Upper lobe of left lung (tissue), 6 donors: ENCODE measurements at regions not wholly inside any gene's neighbourhood (a gene's known extent, or its start where the extent isn't known, plus 50 kb on each side); places are given as distances from the start of the nearest gene placed in this dataset.
"Not testable (repeated sequence)": the region's sequence is repeated elsewhere in the genome, so short reads cannot be mapped to it uniquely, and the experiment has no call there.

Source experiments
- ATAC-seq, 2 donors: fragments of 200-7000 bp; cut with Tn5 transposase; one replicate each; pipeline ENCODE4 v1.9.1; 2022; ENCODE audit warnings: mild to moderate bottlenecking in 2 of 2, moderate library complexity in 2 of 2; ENCODE audit not compliant: low FRiP score in 2 of 2
- DNase-seq, 2 donors: peaks; one replicate each; pipeline ENCODE4 v3.0.0-alpha.2; 2019 to 2020
- H3K27ac ChIP-seq, 4 donors: fragments of 200-600 bp; sonication (generic); one replicate each; pipeline ENCODE4 v1.5.1; 2016 to 2019
- H3K27me3 ChIP-seq, 4 donors: fragments of 200-600 bp; sonication (generic); one replicate each; pipeline ENCODE4 v1.5.1; 2017 to 2019
- H3K36me3 ChIP-seq, 4 donors: fragments of 200-600 bp; sonication (generic); one replicate each; pipeline ENCODE4 v1.5.1; 2016 to 2019
- H3K4me1 ChIP-seq, 4 donors: fragments of 200-600 bp; sonication (generic); one replicate each; pipeline ENCODE4 v1.5.1; 2018 to 2019
- H3K4me3 ChIP-seq, 4 donors: fragments of 200-600 bp; sonication (generic); one replicate each; pipeline ENCODE4 v1.5.1; 2017 to 2019; ENCODE audit warnings: mild to moderate bottlenecking in 2 of 4, moderate library complexity in 1 of 4
- H3K9me3 ChIP-seq, 4 donors: fragments of 200-600 bp; sonication (generic); one replicate each; pipeline ENCODE4 v1.5.1; 2018 to 2019
- CTCF ChIP-seq, 6 experiments: fragments of 450-650 bp in 4 of 6; fragments of 200-600 bp in 2 of 6; sonication (generic) in 2 of 6; IDR thresholded peaks; one replicate each; pipeline ENCODE4 v1.5.1; 2016 to 2019; ENCODE audit warnings: antibody characterized with exemption in 6 of 6
- EP300 ChIP-seq, 4 donors: sonication (generic); formaldehyde crosslinking; IDR thresholded peaks; one replicate each; pipeline ENCODE4 v1.5.1; 2017; ENCODE audit warnings: antibody characterized with exemption in 4 of 4, control low read depth in 2 of 4
- POLR2A ChIP-seq, 4 donors: fragments of 450-650 bp; IDR thresholded peaks; one replicate each; pipeline ENCODE4 v1.5.1; 2016 to 2017; ENCODE audit warnings: antibody characterized with exemption in 4 of 4, mild to moderate bottlenecking in 2 of 4
- POLR2AphosphoS5 ChIP-seq, 2 donors: sonication (generic); formaldehyde crosslinking; IDR thresholded peaks; one replicate each; pipeline ENCODE4 v1.5.1; 2017; ENCODE audit warnings: antibody characterized with exemption in 2 of 2
- WGBS, 2 donors: methylation state at CpG; one replicate each; pipeline ENCODE4 v1.1.5; 2017 to 2018; 5-methylcytosine and 5-hydroxymethylcytosine counted together
- donor health status: DM: no; HTN: no; CAD: no; lungs with moderate emphysema.
- donor health status: DM: no; HTN: yes; CAD: no; lungs with severe emphysema.

GRCh38 chr6:12490904-12491571 lies 200.9 kb downstream of the EDN1 start:
- ATAC-seq = no peak
- H3K36me3 ChIP-seq = no peaks in the 10 kb centered on the region
- no peaks in the 10 kb centered on the region for H3K27me3 ChIP-seq
- DNase-seq = no peak
- H3K4me3 ChIP-seq = no peak overlapping the region
- WGBS, 2 donors = 31 to 44% methylated on average over 2 of the region's 2 CpGs
- no peak for TF ChIP-seq EP300 (IDR thresholded peaks at IDR 0.05)
- TF ChIP-seq POLR2A (IDR thresholded peaks at IDR 0.05) = no peak
- no peak for TF ChIP-seq POLR2AphosphoS5 (IDR thresholded peaks at IDR 0.05)
- TF ChIP-seq CTCF (IDR thresholded peaks at IDR 0.05) = no peak
- H3K27ac ChIP-seq = no peak overlapping the region
- peaks cover 0 to 3% (median 0%) of the 10 kb centered on the region in 4 donors for H3K4me1 ChIP-seq
- H3K9me3 ChIP-seq = no peaks in the 10 kb centered on the region

DNA sequence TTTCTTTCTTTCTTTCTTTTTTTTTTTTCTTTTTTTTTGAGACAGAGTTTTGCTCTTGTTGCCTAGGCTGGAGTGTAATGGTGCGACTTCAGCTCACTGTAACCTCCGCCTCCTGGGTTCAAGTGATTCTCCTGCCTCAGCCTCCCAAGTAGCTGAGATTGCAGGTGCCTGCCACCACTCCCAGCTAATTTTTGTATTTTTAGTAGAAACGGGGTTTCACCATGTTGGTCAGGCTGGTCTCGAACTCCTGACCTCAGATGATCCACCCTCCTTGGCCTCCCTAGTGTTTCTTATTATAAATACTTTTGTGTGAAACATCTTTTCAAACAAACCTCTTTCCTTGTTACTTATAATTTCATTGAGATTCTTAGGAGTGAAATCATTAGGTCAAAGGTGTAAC lies 202.8 kb downstream of the EDN1 start:
- not testable (repeated sequence) for DNase-seq, H3K4me1 ChIP-seq, H3K9me3 ChIP-seq, ATAC-seq, H3K27ac ChIP-seq, H3K27me3 ChIP-seq, H3K36me3 ChIP-seq, H3K4me3 ChIP-seq
- 92 to 95% methylated on average over 4 of the region's 4 CpGs for WGBS, 2 donors

DNA sequence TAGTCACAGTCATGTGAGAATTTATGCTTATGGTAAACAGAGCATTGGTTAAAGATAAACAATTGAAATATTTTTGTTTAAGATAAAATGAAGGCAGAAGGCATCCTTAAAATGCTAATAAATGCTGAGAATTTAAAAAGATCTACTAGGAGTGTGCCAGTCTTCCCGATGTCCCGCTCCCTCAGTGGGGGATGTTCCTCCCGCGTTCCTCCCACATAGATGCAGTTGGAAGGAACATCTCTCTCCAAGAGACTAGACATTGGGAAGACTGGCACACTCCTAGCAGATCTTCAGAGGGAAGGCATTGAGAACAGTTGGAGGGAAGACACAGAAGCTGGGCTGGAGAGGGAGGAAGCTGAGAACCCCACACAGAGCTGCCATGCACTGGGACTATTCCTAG lies 203.3 kb downstream of the EDN1 start:
- H3K27me3 ChIP-seq = no peaks in the 10 kb centered on the region
- ATAC-seq = no peak
- no peak overlapping the region for H3K27ac ChIP-seq
- H3K36me3 ChIP-seq = no peaks in the 10 kb centered on the region
- 95 to 96% methylated on average over 4 of the region's 4 CpGs for WGBS, 2 donors
- no peaks in the 10 kb centered on the region for H3K9me3 ChIP-seq
- peaks cover 0 to 3% (median 0%) of the 10 kb centered on the region in 4 donors for H3K4me1 ChIP-seq
- H3K4me3 ChIP-seq = no peak overlapping the region
- TF ChIP-seq EP300 (IDR thresholded peaks at IDR 0.05) (no peak), CTCF (IDR thresholded peaks at IDR 0.05) (no peak), POLR2AphosphoS5 (IDR thresholded peaks at IDR 0.05) (no peak), POLR2A (IDR thresholded peaks at IDR 0.05) (no peak)
- DNase-seq = no peak

DNA sequence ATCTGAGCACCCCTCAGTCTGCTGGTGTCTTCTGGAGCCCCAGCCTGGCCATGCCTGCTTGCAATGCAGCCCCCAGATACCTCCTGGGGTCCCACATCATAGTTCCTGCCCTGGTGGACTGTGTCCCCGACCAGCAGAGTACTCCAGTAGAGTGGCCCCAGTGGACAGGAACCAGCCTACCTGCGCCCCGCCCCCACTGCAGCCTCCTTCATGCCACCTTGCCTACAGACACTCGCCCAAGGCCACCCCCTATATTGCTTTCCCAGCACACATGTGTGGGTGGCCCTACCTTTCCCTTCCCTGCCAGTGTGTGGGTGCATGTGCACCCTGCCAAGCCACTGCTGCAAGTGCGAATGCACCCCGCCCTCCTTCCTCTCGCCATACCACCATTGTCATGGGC lies 204.0 kb downstream of the EDN1 start:
- 89 to 95% methylated on average over 4 to 7 of the region's 7 CpGs for WGBS, 2 donors
- ATAC-seq (no peak), DNase-seq (peak in 1 of 2 donors; percentile 44)
- no peak for TF ChIP-seq POLR2AphosphoS5 (IDR thresholded peaks at IDR 0.05)
- no peak for TF ChIP-seq EP300 (IDR thresholded peaks at IDR 0.05)
- no peak for TF ChIP-seq CTCF (IDR thresholded peaks at IDR 0.05)
- no peak for TF ChIP-seq POLR2A (IDR thresholded peaks at IDR 0.05)
- no peak overlapping the region for H3K27ac ChIP-seq
- H3K36me3 ChIP-seq = no peaks in the 10 kb centered on the region
- no peaks in the 10 kb centered on the region for H3K9me3 ChIP-seq
- H3K4me3 ChIP-seq = no peak overlapping the region
- peaks cover 0 to 3% (median 0%) of the 10 kb centered on the region in 4 donors for H3K4me1 ChIP-seq
- no peaks in the 10 kb centered on the region for H3K27me3 ChIP-seq

DNA sequence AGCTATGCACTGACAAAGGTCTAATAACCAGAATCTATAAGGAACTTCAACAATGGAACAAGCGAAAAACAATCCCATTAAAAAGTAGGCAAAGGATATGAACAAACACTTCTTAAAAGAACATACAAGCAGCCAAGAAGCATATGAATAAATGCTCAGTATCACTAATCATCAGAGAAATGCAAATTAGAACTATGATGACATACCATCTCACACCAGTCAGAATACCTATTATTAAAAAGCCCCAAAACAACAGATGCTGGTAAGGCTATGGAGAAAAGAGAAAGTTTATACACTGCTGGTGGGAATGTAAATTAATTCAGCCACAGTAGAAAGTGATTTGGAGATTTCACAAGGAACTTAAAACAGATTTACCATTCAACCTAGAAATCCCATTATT lies 211.8 kb downstream of the EDN1 start:
- Histone ChIP-seq H3K27ac (no peak overlapping the region), H3K4me3 (no peak overlapping the region), H3K4me1 (no peaks in the 10 kb centered on the region), H3K36me3 (no peaks in the 10 kb centered on the region), H3K27me3 (no peaks in the 10 kb centered on the region), H3K9me3 (no peaks in the 10 kb centered on the region)
- WGBS, 2 donors = 89 to 91% methylated on average over 1 of the region's 1 CpG
- ATAC-seq (no peak), DNase-seq (no peak)
- TF ChIP-seq EP300 (IDR thresholded peaks at IDR 0.05) = no peak
- no peak for TF ChIP-seq POLR2A (IDR thresholded peaks at IDR 0.05)
- no peak for TF ChIP-seq CTCF (IDR thresholded peaks at IDR 0.05)
- TF ChIP-seq POLR2AphosphoS5 (IDR thresholded peaks at IDR 0.05) = no peak
